DND-41 (cell line): ENCODE measurements at regions not wholly inside any gene's neighbourhood (a gene's known extent, or its start where the extent isn't known, plus 50 kb on each side); places are given as distances from the start of the nearest gene placed in this dataset.

Experiments used
- ATAC-seq: fragments of 200-7000 bp; cut with Tn5 transposase; 3 replicates; pipeline ENCODE4 v1.9.1; 2021; ENCODE audit warnings: low read depth; ENCODE audit not compliant: insufficient read depth
- DNase-seq: peaks from one replicate; pipeline ENCODE4 v3.0.0-alpha.2; 2020
- H2AFZ ChIP-seq: 2 replicates; pipeline ENCODE4 v1.6.0; 2012; ENCODE audit warnings: low read depth, low read length
- H3K27ac ChIP-seq: 2 replicates; pipeline ENCODE4 v1.5.1; 2012; ENCODE audit warnings: low read length, inconsistent platforms
- H3K27me3 ChIP-seq: fragments of 200-600 bp; sonication (generic); 2 replicates; pipeline ENCODE4 v1.6.0; 2012; ENCODE audit warnings: low read length, mild to moderate bottlenecking, inconsistent platforms; ENCODE audit not compliant: insufficient read depth, poor library complexity
- H3K36me3 ChIP-seq: 2 replicates; pipeline ENCODE4 v1.5.1; 2012; ENCODE audit warnings: low read length, inconsistent platforms; ENCODE audit not compliant: insufficient read depth
- H3K4me1 ChIP-seq: 2 replicates; pipeline ENCODE4 v1.5.1; 2012; ENCODE audit warnings: mild to moderate bottlenecking, low read length; ENCODE audit not compliant: insufficient read depth
- H3K4me2 ChIP-seq: 2 replicates; pipeline ENCODE4 v1.6.0; 2012; ENCODE audit warnings: mild to moderate bottlenecking, moderate library complexity, low read length, inconsistent platforms; ENCODE audit not compliant: insufficient read depth
- H3K4me3 ChIP-seq, 2 experiments: fragments of 200-600 bp in 1 of 2; shearing (Covaris generic) in 1 of 2; 2 replicates each; pipeline ENCODE4 v1.5.1; 2012 to 2016; ENCODE audit warnings: inconsistent platforms in 2 of 2, low read length in 2 of 2, mild to moderate bottlenecking in 2 of 2, low read depth in 1 of 2, moderate library complexity in 1 of 2
- H3K79me2 ChIP-seq: 2 replicates; pipeline ENCODE4 v1.6.0; 2012; ENCODE audit warnings: low read length, inconsistent platforms; ENCODE audit not compliant: insufficient read depth
- H3K9ac ChIP-seq: 2 replicates; pipeline ENCODE4 v1.6.0; 2012; ENCODE audit warnings: low read depth, mild to moderate bottlenecking, inconsistent platforms, low read length, moderate library complexity
- H3K9me3 ChIP-seq: 2 replicates; pipeline ENCODE4 v1.5.1; 2012; ENCODE audit warnings: low read length, moderate library complexity, mild to moderate bottlenecking, inconsistent platforms; ENCODE audit not compliant: insufficient read depth, severe bottlenecking
- H4K20me1 ChIP-seq: 2 replicates; pipeline ENCODE4 v1.6.0; 2012; ENCODE audit warnings: low read length; ENCODE audit not compliant: insufficient read depth
- EZH2 ChIP-seq: IDR thresholded peaks from 3 replicates; pipeline ENCODE4 v1.6.1; 2012; ENCODE audit warnings: borderline replicate concordance, low read depth, mild to moderate bottlenecking, moderate library complexity, low read length, inconsistent platforms; ENCODE audit not compliant: severe bottlenecking
- TF ChIP-seq, protein P1 (sequence below): IDR thresholded peaks from 2 replicates; pipeline ENCODE4 v1.5.1; 2012; ENCODE audit warnings: borderline replicate concordance, low read length, moderate library complexity, mild to moderate bottlenecking; ENCODE audit not compliant: poor library complexity, severe bottlenecking; ENCODE audit errors: extremely low read depth

DNA sequence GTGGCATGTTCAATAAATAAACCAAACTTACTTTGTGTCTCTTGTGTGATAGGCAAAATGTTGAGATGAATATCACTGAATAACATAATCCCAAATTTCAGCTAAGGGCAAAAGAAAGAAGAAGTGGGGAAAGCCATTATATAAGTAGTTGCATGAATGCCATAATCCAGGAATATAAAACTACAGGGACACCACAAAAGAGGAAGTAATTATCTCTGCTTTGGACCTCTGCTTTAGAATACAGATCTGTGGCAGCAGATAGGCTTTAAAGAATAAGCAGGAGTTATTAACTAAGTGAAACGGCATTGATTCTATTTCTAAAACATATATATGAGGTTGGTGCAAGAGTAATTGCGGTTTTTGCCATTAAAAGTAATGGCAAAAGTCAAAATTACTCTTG lies 288.5 kb upstream of the SNX7 start:
- ATAC-seq: no peak

DNA sequence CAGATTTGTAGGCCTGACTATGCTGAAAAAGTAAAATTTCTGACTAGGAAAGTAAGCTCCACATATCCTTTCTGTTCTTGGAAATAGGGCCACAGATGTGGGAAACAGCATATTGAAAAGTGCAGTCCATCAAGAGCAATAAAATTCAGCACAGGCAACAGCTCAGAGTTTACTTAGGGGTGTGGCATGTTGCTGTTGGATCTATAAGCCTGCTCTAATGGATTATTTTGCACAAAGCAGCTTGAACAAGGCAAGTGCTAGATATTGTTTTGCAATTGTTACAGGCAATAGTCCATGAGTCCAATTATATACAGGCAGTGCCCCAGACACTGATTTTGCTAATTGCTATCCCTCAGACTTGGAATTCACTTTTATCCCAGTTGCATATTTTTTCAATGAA lies 289.8 kb upstream of the SNX7 start:
- Histone ChIP-seq H3K9ac (no peak overlapping the region), H4K20me1 (no peaks in the 10 kb centered on the region), H3K27ac (no peak overlapping the region), H3K9me3 (peaks cover 6% of the 10 kb centered on the region), H3K4me3 (no peak overlapping the region), H2AFZ (no peak overlapping the region), H3K27me3 (no peaks in the 10 kb centered on the region), H3K4me1 (peaks cover 28% of the 10 kb centered on the region), H3K79me2 (no peaks in the 10 kb centered on the region), H3K4me2 (no peak overlapping the region), H3K36me3 (no peaks in the 10 kb centered on the region)
- TF ChIP-seq, protein P1, sequence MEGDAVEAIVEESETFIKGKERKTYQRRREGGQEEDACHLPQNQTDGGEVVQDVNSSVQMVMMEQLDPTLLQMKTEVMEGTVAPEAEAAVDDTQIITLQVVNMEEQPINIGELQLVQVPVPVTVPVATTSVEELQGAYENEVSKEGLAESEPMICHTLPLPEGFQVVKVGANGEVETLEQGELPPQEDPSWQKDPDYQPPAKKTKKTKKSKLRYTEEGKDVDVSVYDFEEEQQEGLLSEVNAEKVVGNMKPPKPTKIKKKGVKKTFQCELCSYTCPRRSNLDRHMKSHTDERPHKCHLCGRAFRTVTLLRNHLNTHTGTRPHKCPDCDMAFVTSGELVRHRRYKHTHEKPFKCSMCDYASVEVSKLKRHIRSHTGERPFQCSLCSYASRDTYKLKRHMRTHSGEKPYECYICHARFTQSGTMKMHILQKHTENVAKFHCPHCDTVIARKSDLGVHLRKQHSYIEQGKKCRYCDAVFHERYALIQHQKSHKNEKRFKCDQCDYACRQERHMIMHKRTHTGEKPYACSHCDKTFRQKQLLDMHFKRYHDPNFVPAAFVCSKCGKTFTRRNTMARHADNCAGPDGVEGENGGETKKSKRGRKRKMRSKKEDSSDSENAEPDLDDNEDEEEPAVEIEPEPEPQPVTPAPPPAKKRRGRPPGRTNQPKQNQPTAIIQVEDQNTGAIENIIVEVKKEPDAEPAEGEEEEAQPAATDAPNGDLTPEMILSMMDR: no peak
- no peak for TF ChIP-seq EZH2
- DNase-seq (no peak), ATAC-seq (no peak)

More for the DNA sequence above, 288.5 kb upstream of the SNX7 start:
- H3K4me1 ChIP-seq: peaks cover 28% of the 10 kb centered on the region
- TF ChIP-seq, protein P1: no peak
- no peak for TF ChIP-seq EZH2
- no peak overlapping the region for H2AFZ ChIP-seq
- no peak overlapping the region for H3K9ac ChIP-seq
- no peaks in the 10 kb centered on the region for H3K9me3 ChIP-seq
- H3K27me3 ChIP-seq: no peaks in the 10 kb centered on the region
- no peaks in the 10 kb centered on the region for H3K79me2 ChIP-seq
- no peak overlapping the region for H3K27ac ChIP-seq
- DNase-seq: no peak
- H4K20me1 ChIP-seq: no peaks in the 10 kb centered on the region
- H3K4me2 ChIP-seq: no peak overlapping the region
- no peak overlapping the region for H3K4me3 ChIP-seq
- H3K36me3 ChIP-seq: no peaks in the 10 kb centered on the region

DNA sequence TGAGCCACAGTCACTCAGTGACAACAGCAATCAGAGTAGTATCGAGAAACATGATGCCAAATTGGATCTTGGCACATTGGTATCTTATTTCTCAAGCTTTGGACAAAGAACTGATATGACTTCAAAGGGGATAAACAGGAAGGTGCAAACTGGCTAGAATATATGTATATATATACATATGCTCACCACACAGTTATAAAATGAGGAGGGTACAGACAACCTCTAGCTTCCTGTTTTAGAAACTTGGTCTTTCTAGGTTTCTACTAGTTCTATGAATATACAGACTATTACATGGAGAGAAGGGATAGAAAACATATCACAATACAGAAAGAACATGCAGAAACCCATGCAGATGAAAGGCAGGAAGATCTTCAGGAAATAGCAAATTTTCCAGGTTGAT lies 292.1 kb upstream of the SNX7 start:
- ATAC-seq (peak; percentile 82), DNase-seq (no peak)
- TF ChIP-seq, protein P1: no peak
- no peak overlapping the region for H3K4me3 ChIP-seq
- peak overlapping the region; percentile 71 for H2AFZ ChIP-seq
- no peaks in the 10 kb centered on the region for H3K36me3 ChIP-seq
- no peaks in the 10 kb centered on the region for H3K27me3 ChIP-seq
- no peaks in the 10 kb centered on the region for H4K20me1 ChIP-seq
- H3K9me3 ChIP-seq: peaks cover 15% of the 10 kb centered on the region
- peaks cover 28% of the 10 kb centered on the region for H3K4me1 ChIP-seq
- peak overlapping the region; percentile 38 for H3K9ac ChIP-seq
- H3K27ac ChIP-seq: peak overlapping the region; percentile 82
- H3K79me2 ChIP-seq: no peaks in the 10 kb centered on the region
- peak overlapping the region; percentile 55 for H3K4me2 ChIP-seq

DNA sequence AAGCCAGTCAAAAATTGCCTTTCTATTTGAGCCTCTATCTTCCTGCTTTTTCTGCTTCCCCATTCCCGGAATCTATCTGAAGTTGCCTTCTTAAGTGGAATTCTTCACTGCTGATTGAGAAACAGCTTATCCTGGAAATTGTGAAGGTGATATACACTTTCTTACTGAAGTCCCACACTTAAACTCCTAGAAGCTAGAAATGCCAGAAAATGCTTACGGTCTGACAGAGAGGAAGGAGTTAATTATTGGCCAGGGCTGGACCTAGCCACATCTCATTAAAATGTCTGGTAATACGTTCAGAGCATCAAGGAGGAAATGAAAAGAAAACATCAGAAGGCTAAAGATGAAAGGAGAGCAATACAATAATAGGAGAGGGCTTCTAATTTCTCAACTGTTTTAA lies 292.5 kb upstream of the SNX7 start:
- TF ChIP-seq EZH2: no peak
- TF ChIP-seq, protein P1: no peak
- ATAC-seq (peak; percentile 28; the same call in 2 of the 3 replicates), DNase-seq (no peak)
- peak overlapping the region; percentile 38 for H3K9ac ChIP-seq
- no peaks in the 10 kb centered on the region for H3K79me2 ChIP-seq
- no peak overlapping the region for H3K4me3 ChIP-seq
- H4K20me1 ChIP-seq: no peaks in the 10 kb centered on the region
- peak overlapping the region; percentile 55 for H3K4me2 ChIP-seq
- H3K9me3 ChIP-seq: peaks cover 15% of the 10 kb centered on the region
- peak overlapping the region; percentile 71 for H2AFZ ChIP-seq
- peaks cover 28% of the 10 kb centered on the region for H3K4me1 ChIP-seq
- no peaks in the 10 kb centered on the region for H3K36me3 ChIP-seq
- no peaks in the 10 kb centered on the region for H3K27me3 ChIP-seq
- peak overlapping the region; percentile 82 for H3K27ac ChIP-seq
